H1 (cell line): ENCODE measurements at regions not wholly inside any gene's neighbourhood (a gene's known extent, or its start where the extent isn't known, plus 50 kb on each side); places are given as distances from the start of the nearest gene placed in this dataset.

Experiments
- CTCF ChIA-PET: fragments of 300-600 bp; sonication (Branson Sonifier 250); formaldehyde crosslinking; loops from one replicate; lab custom pipeline; 2021; ENCODE audit not compliant: partially characterized antibody; lab: Charles Lee
- POLR2A ChIA-PET: fragments of 300-600 bp; sonication (Branson Sonifier 250); formaldehyde crosslinking; loops from one replicate; lab custom pipeline; 2021; ENCODE audit warnings: inconsistent platforms; ENCODE audit not compliant: partially characterized antibody; lab: Charles Lee
- DNase-seq, 2 experiments: peaks; one replicate each; pipeline versions ENCODE4 v3.0.0 to v3.0.0-alpha.2; 2010 to 2022; ENCODE audit warnings: low spot score in 2 of 2, low read depth in 1 of 2, mixed read lengths in 1 of 2
- FAIRE-seq: peaks from 2 replicates; lab custom pipeline; 2011; peaks lifted over from hg19 to GRCh38; lab: Jason Lieb, UNC
- H2AFZ ChIP-seq: 2 replicates; pipeline ENCODE4 v1.8.1; 2012; ENCODE audit warnings: low read length, inconsistent platforms
- H2AK5ac ChIP-seq: 2 replicates; pipeline ENCODE4 v1.6.1; 2013; ENCODE audit warnings: low read depth, low read length
- H2BK120ac ChIP-seq: replicated peaks from 2 replicates; pipeline ENCODE3; 2013; ENCODE audit warnings: low read depth, low read length, inconsistent platforms
- H2BK12ac ChIP-seq: 2 replicates; pipeline ENCODE4 v1.6.1; 2013; ENCODE audit warnings: low read depth, low read length
- H2BK15ac ChIP-seq: 2 replicates; pipeline ENCODE4 v1.6.1; 2013; ENCODE audit warnings: low read length
- H2BK20ac ChIP-seq: 2 replicates; pipeline ENCODE4 v1.6.1; 2013; ENCODE audit warnings: low read length
- H2BK5ac ChIP-seq: 2 replicates; pipeline ENCODE4 v1.6.1; 2013; ENCODE audit warnings: low read depth, low read length
- H3K14ac ChIP-seq: 2 replicates; pipeline ENCODE4 v1.6.1; 2013; ENCODE audit warnings: inconsistent platforms; ENCODE audit not compliant: insufficient read length
- H3K18ac ChIP-seq: 2 replicates; pipeline ENCODE4 v1.6.1; 2013; ENCODE audit warnings: low read length; ENCODE audit errors: extremely low read depth
- H3K23ac ChIP-seq: 2 replicates; pipeline ENCODE4 v1.6.1; 2013; ENCODE audit warnings: inconsistent platforms; ENCODE audit not compliant: insufficient read length
- H3K23me2 ChIP-seq: 2 replicates; pipeline ENCODE4 v1.6.1; 2013; ENCODE audit warnings: low read depth, low read length
- H3K27ac ChIP-seq: 2 replicates; pipeline ENCODE4 v1.6.1; 2011; ENCODE audit warnings: low read depth, low read length, inconsistent platforms
- H3K27me3 ChIP-seq, 4 experiments: replicated peaks in 1 of 4; 1 replicate in 1 of 4; 2 replicates in 3 of 4; pipeline versions ENCODE4 v1.6.1 to v1.8.1; 2011 to 2013; ENCODE audit warnings: low read length in 3 of 4, mild to moderate bottlenecking in 3 of 4, inconsistent platforms in 2 of 4, mixed read lengths in 2 of 4, moderate library complexity in 1 of 4; ENCODE audit not compliant: control insufficient read depth in 3 of 4, insufficient read depth in 3 of 4; ENCODE audit errors: extremely low read depth in 1 of 4
- H3K36me3 ChIP-seq, 4 experiments: 2 replicates each; pipeline versions ENCODE4 v1.6.1 to v1.8.1; 2011 to 2013; ENCODE audit warnings: mild to moderate bottlenecking in 4 of 4, low read length in 3 of 4, moderate library complexity in 2 of 4, control low read depth in 1 of 4, inconsistent platforms in 1 of 4; ENCODE audit not compliant: insufficient read depth in 4 of 4, control insufficient read depth in 2 of 4
- H3K4ac ChIP-seq: replicated peaks from 2 replicates; pipeline ENCODE3; 2013; ENCODE audit warnings: low read length, low read depth, mixed read lengths, inconsistent platforms; ENCODE audit not compliant: insufficient read length
- H3K4me1 ChIP-seq, 4 experiments: replicated peaks in 1 of 4; 1 replicate in 1 of 4; 2 replicates in 3 of 4; pipeline versions ENCODE4 v1.6.1 to v1.8.1; 2011 to 2013; ENCODE audit warnings: low read length in 3 of 4, inconsistent platforms in 2 of 4, mixed read lengths in 1 of 4; ENCODE audit not compliant: insufficient read depth in 4 of 4, control insufficient read depth in 3 of 4
- H3K4me2 ChIP-seq, 2 experiments: 2 replicates each; pipeline versions ENCODE4 v1.6.1 to v1.8.1; 2011 to 2013; ENCODE audit warnings: low read depth in 2 of 2, low read length in 2 of 2, control low read depth in 1 of 2, inconsistent platforms in 1 of 2, mild to moderate bottlenecking in 1 of 2; ENCODE audit not compliant: insufficient read depth in 1 of 2
- H3K4me3 ChIP-seq, 4 experiments: fragments of 200-600, 300-600 bp in 1 of 4; sonication (generic), shearing (Covaris generic), sonication (Bioruptor Twin) in 1 of 4; 2 replicates each; pipeline versions ENCODE4 v1.5.1 to v1.8.1; 2011 to 2016; ENCODE audit warnings: low read length in 4 of 4, low read depth in 3 of 4, control low read depth in 2 of 4, inconsistent platforms in 2 of 4, mild to moderate bottlenecking in 2 of 4, mixed read lengths in 1 of 4, moderate library complexity in 1 of 4; ENCODE audit not compliant: insufficient read depth in 2 of 4; ENCODE audit errors: extremely low read depth in 1 of 4
- H3K56ac ChIP-seq: replicated peaks from 2 replicates; pipeline ENCODE3; 2013; ENCODE audit warnings: low read depth, mild to moderate bottlenecking, mixed read lengths, low read length, inconsistent platforms; ENCODE audit not compliant: insufficient read length
- H3K79me1 ChIP-seq: 2 replicates; pipeline ENCODE4 v1.6.1; 2013; ENCODE audit warnings: low read depth, low read length, control low read depth
- H3K79me2 ChIP-seq, 2 experiments: 2 replicates each; pipeline versions ENCODE4 v1.6.1 to v1.8.1; 2012 to 2013; ENCODE audit warnings: low read length in 2 of 2, mild to moderate bottlenecking in 2 of 2, inconsistent platforms in 1 of 2; ENCODE audit not compliant: insufficient read depth in 2 of 2, control insufficient read depth in 1 of 2
- H3K9ac ChIP-seq, 4 experiments: replicated peaks in 1 of 4; 1 replicate in 1 of 4; 2 replicates in 3 of 4; pipeline versions ENCODE4 v1.6.1 to v1.8.1; 2011 to 2013; ENCODE audit warnings: low read depth in 3 of 4, low read length in 3 of 4, control low read depth in 2 of 4, mild to moderate bottlenecking in 2 of 4, moderate library complexity in 2 of 4, inconsistent platforms in 1 of 4; ENCODE audit errors: extremely low read depth in 1 of 4
- H3K9me3 ChIP-seq, 2 experiments: 2 replicates each; pipeline versions ENCODE4 v1.6.1 to v1.8.1; 2012 to 2013; ENCODE audit warnings: mild to moderate bottlenecking in 2 of 2, moderate library complexity in 2 of 2, control low read depth in 1 of 2, inconsistent platforms in 1 of 2, low read depth in 1 of 2, low read length in 1 of 2, mixed read lengths in 1 of 2; ENCODE audit not compliant: insufficient read depth in 2 of 2
- H4K20me1 ChIP-seq, 2 experiments: replicated peaks in 1 of 2; 2 replicates each; pipeline versions ENCODE3 to v1.8.1; 2011 to 2013; ENCODE audit warnings: inconsistent platforms in 2 of 2, low read length in 2 of 2, mild to moderate bottlenecking in 1 of 2; ENCODE audit not compliant: insufficient read depth in 2 of 2, control insufficient read depth in 1 of 2
- H4K5ac ChIP-seq: 2 replicates; pipeline ENCODE4 v1.6.1; 2013; ENCODE audit warnings: low read length, low read depth, mixed read lengths, inconsistent platforms; ENCODE audit not compliant: insufficient read length
- H4K8ac ChIP-seq: 2 replicates; pipeline ENCODE4 v1.8.0; 2013; ENCODE audit warnings: mild to moderate bottlenecking, moderate library complexity, low read length, inconsistent platforms; ENCODE audit not compliant: insufficient read depth; ENCODE audit errors: extremely low read depth
- H4K91ac ChIP-seq: replicated peaks from 2 replicates; pipeline ENCODE3; 2013; ENCODE audit warnings: low read length, mixed read lengths, inconsistent platforms; ENCODE audit not compliant: insufficient read length
- CEBPB ChIP-seq: IDR thresholded peaks from 2 replicates; pipeline ENCODE4 v1.6.1; 2012; ENCODE audit warnings: low read depth, low read length
- EGR1 ChIP-seq: IDR thresholded peaks from 2 replicates; pipeline ENCODE4 v1.6.1; 2011; ENCODE audit warnings: low read depth, low read length, borderline replicate concordance
- EP300 ChIP-seq, 2 experiments: IDR thresholded peaks; 1 replicate in 1 of 2; 2 replicates in 1 of 2; pipeline ENCODE4 v1.6.1; 2011 to 2012; ENCODE audit warnings: low read depth in 2 of 2, low read length in 2 of 2, mild to moderate bottlenecking in 2 of 2, borderline replicate concordance in 1 of 2, inconsistent platforms in 1 of 2, moderate library complexity in 1 of 2
- KDM4A ChIP-seq: IDR thresholded peaks from one replicate; pipeline ENCODE4 v1.7.1; 2012; ENCODE audit warnings: low read depth, mild to moderate bottlenecking, moderate library complexity, low read length, inconsistent platforms; ENCODE audit not compliant: severe bottlenecking
- KDM5A ChIP-seq: fragments of 200-600 bp; IDR thresholded peaks from 2 replicates; pipeline ENCODE4 v1.7.1; 2012; ENCODE audit warnings: mild to moderate bottlenecking, low read length, inconsistent platforms, mixed read lengths
- NANOG ChIP-seq: IDR thresholded peaks from 2 replicates; pipeline ENCODE4 v1.6.1; 2011; ENCODE audit warnings: low read length, low read depth, mild to moderate bottlenecking, inconsistent platforms; ENCODE audit not compliant: insufficient read depth, poor library complexity, severe bottlenecking
- POLR2AphosphoS5 ChIP-seq: IDR thresholded peaks from 2 replicates; pipeline ENCODE4 v1.6.1; 2011; ENCODE audit warnings: low read depth, low read length
- POU5F1 ChIP-seq: IDR thresholded peaks from 2 replicates; pipeline ENCODE4 v1.6.1; 2011; ENCODE audit warnings: low read depth, mild to moderate bottlenecking, low read length, moderate library complexity
- RAD21 ChIP-seq, 2 experiments: IDR thresholded peaks in 1 of 2; conservative IDR thresholded peaks in 1 of 2; 2 replicates each; pipeline ENCODE4 v1.6.1; 2011; ENCODE audit warnings: low read depth in 2 of 2, low read length in 2 of 2, improper control_type of control experiment in 1 of 2, inconsistent platforms in 1 of 2, mild to moderate bottlenecking in 1 of 2, moderate library complexity in 1 of 2
- RFX5 ChIP-seq: IDR thresholded peaks from 2 replicates; pipeline ENCODE4 v1.6.1; 2011; ENCODE audit warnings: low read depth, low read length, improper control_type of control experiment, borderline replicate concordance
- RNF2 ChIP-seq: fragments of 200-900, 300-1000 bp; sonication (generic); IDR thresholded peaks from 2 replicates; pipeline ENCODE4 v1.7.1; 2016; ENCODE audit warnings: borderline replicate concordance, low read depth, mild to moderate bottlenecking, antibody characterized with exemption, low read length; ENCODE audit not compliant: poor library complexity, severe bottlenecking; ENCODE audit errors: missing control alignments
- RXRA ChIP-seq: IDR thresholded peaks from 2 replicates; pipeline ENCODE4 v1.6.1; 2011; ENCODE audit warnings: low read depth, mild to moderate bottlenecking, low read length, moderate library complexity; ENCODE audit not compliant: insufficient read depth
- SP4 ChIP-seq: IDR thresholded peaks from 2 replicates; pipeline ENCODE4 v1.6.1; 2012; ENCODE audit warnings: low read length, inconsistent platforms
- TBP ChIP-seq: IDR thresholded peaks from 2 replicates; pipeline ENCODE4 v1.6.1; 2011; ENCODE audit warnings: low read depth, low read length, improper control_type of control experiment
- TCF12 ChIP-seq: IDR thresholded peaks from 2 replicates; pipeline ENCODE4 v1.6.1; 2011; ENCODE audit warnings: low read depth, mild to moderate bottlenecking, low read length
- WGBS, 2 experiments: shearing (Covaris generic) in 1 of 2; methylation state at CpG; one replicate each; pipeline versions ENCODE4 v1.1.6 to v1.1.7; 2013 to 2015; ENCODE audit warnings: low lambda C conversion rate in 2 of 2, mixed read lengths in 2 of 2, inconsistent platforms in 1 of 2, low coverage in 1 of 2, missing lambda C conversion rate in 1 of 2; ENCODE audit not compliant: insufficient replicate concordance in 2 of 2, insufficient coverage in 1 of 2, insufficient read length in 1 of 2; ENCODE audit errors: extremely low coverage in 1 of 2, missing lambda C conversion rate in 1 of 2; 5-methylcytosine and 5-hydroxymethylcytosine counted together

DNA sequence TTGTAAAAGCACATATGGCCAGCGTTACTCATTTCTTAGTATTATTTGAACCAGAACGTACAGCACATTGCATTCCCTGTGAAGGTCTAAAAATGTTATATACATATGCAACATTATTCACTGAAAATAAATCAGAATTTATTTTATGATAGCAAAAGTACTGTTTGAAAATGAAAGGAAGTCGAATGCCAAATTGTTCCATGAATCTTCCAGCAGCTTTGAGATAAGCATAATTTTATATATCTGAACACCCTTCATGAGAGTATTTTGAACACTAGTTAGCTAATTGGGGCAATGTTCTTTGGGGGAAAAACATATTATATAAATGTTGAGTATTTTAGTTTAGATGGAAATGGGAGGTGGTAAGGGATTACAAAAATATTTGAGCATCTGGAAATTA, 300.7 kb upstream of the SYT1 start:
- Histone ChIP-seq H2BK5ac (no peak overlapping the region), H4K91ac (no peak overlapping the region), H3K4me3 (no peak overlapping the region), H2BK12ac (no peak overlapping the region), H3K36me3 (no peaks in the 10 kb centered on the region), H3K56ac (no peak overlapping the region), H2BK15ac (no peak overlapping the region), H3K9ac (no peak overlapping the region), H2BK120ac (no peak overlapping the region), H3K79me1 (no peaks in the 10 kb centered on the region), H2AFZ (no peak overlapping the region), H4K20me1 (no peaks in the 10 kb centered on the region), H3K23me2 (no peaks in the 10 kb centered on the region), H3K79me2 (no peaks in the 10 kb centered on the region), H3K27ac (no peak overlapping the region), H4K8ac (no peak overlapping the region), H2BK20ac (no peak overlapping the region), H3K18ac (no peak overlapping the region), H3K23ac (no peak overlapping the region), H3K4ac (no peak overlapping the region), H3K27me3 (no peaks in the 10 kb centered on the region), H3K14ac (no peak overlapping the region), H2AK5ac (no peak overlapping the region), H3K4me2 (no peak overlapping the region), H3K9me3 (no peaks in the 10 kb centered on the region), H3K4me1 (peaks cover 0 to 3% (median under 1%) of the 10 kb centered on the region in 4 experiments; a peak in 3 of 7 replicates), H4K5ac (no peak overlapping the region)
- 87% methylated on average over 3 of the region's 3 CpGs; no CpG with 5 or more reads in 1 of the 2 experiments for WGBS, 2 experiments
- DNase-seq (no peak), FAIRE-seq (no peak)
- ChIA-PET POLR2A (no interaction called here), CTCF (interaction anchor here (0.5 to 4.0 kb wide), 18 partner anchors 9 to 545 kb away, joined by 3 to 26 read pairs (median 4); no protein-coding TSS in a partner anchor)
- TF ChIP-seq POLR2AphosphoS5 = no peak
- TF ChIP-seq TCF12 = no peak
- TF ChIP-seq RNF2 = no peak
- no peak for TF ChIP-seq TBP
- no peak for TF ChIP-seq EGR1
- TF ChIP-seq KDM4A = no peak
- no peak for TF ChIP-seq SP4
- no peak for TF ChIP-seq EP300 (IDR thresholded peaks at IDR 0.05; ENCODE audit: borderline replicate concordance in 1 of 2, low read depth in 2 of 2, low read length in 2 of 2)
- no peak for TF ChIP-seq RXRA
- no peak for TF ChIP-seq KDM5A
- no peak for TF ChIP-seq RFX5
- TF ChIP-seq CEBPB = no peak
- TF ChIP-seq NANOG = no peak
- no peak for TF ChIP-seq POU5F1
- no peak for TF ChIP-seq RAD21 (IDR thresholded peaks at IDR 0.05 in 1 of 2, conservative IDR thresholded peaks at IDR 0.05 in 1 of 2; ENCODE audit: low read depth in 2 of 2, low read length in 2 of 2)
